ENCODE measurements at regions not wholly inside any gene's neighbourhood (a gene's known extent, or its start where the extent isn't known, plus 50 kb on each side); places are given as distances from the start of the nearest gene placed in this dataset.
"Not testable (repeated sequence)": the region's sequence is repeated elsewhere in the genome, so short reads cannot be mapped to it uniquely, and the experiment has no call there.

- no peak for DNase-seq (ENCODE audit: low read depth)
Measured at GRCh38 chr13:59352600-59352999, 811.1 kb downstream of the DIAPH3 start.

- no peak for DNase-seq (ENCODE audit: low read depth)
Measured at GRCh38 chr13:59354665-59355369, 808.9 kb downstream of the DIAPH3 start.

GRCh38 chr13:59356607-59357006 lies 807.1 kb downstream of the DIAPH3 start:
- DNase-seq (ENCODE audit: low read depth) = no peak

- no peak for DNase-seq (ENCODE audit: low read depth)
Measured at GRCh38 chr13:59358014-59358413, 805.7 kb downstream of the DIAPH3 start.

- no peak for DNase-seq (ENCODE audit: low read depth)
Measured at GRCh38 chr13:59360108-59360507, 803.6 kb downstream of the DIAPH3 start.

- DNase-seq (ENCODE audit: low read depth) = no peak
Measured at GRCh38 chr13:59360916-59361315, 802.8 kb downstream of the DIAPH3 start.

- no peak for DNase-seq (ENCODE audit: low read depth)
Measured at GRCh38 chr13:59363313-59363712, 800.4 kb downstream of the DIAPH3 start.

GRCh38 chr13:59363947-59364346 lies 799.8 kb downstream of the DIAPH3 start:
- DNase-seq (ENCODE audit: low read depth) = no peak

- no peak for DNase-seq (ENCODE audit: low read depth)
Measured at GRCh38 chr13:59364641-59365085, 799.1 kb downstream of the DIAPH3 start.

- no peak for DNase-seq (ENCODE audit: low read depth)
Measured at GRCh38 chr13:59367467-59367866, 796.3 kb downstream of the DIAPH3 start.

- no peak for DNase-seq (ENCODE audit: low read depth)
Measured at GRCh38 chr13:59367904-59368303, 795.8 kb downstream of the DIAPH3 start.

GRCh38 chr13:59368693-59369092 lies 795.0 kb downstream of the DIAPH3 start:
- DNase-seq (ENCODE audit: low read depth) = no peak

GRCh38 chr13:59371229-59371628 lies 792.5 kb downstream of the DIAPH3 start:
- no peak for DNase-seq (ENCODE audit: low read depth)

- no peak for DNase-seq (ENCODE audit: low read depth)
Measured at GRCh38 chr13:59373341-59373740, 790.4 kb downstream of the DIAPH3 start.

- DNase-seq (ENCODE audit: low read depth) = no peak
Measured at GRCh38 chr13:59374691-59375090, 789.0 kb downstream of the DIAPH3 start.

GRCh38 chr13:59384154-59384553 lies 779.6 kb downstream of the DIAPH3 start:
- no peak for DNase-seq (ENCODE audit: low read depth)

- DNase-seq (ENCODE audit: low read depth) = peak; percentile 58
Measured at GRCh38 chr13:59391696-59392095, 772.0 kb downstream of the DIAPH3 start.

GRCh38 chr13:59392328-59392727 lies 771.4 kb downstream of the DIAPH3 start:
- DNase-seq (ENCODE audit: low read depth) = no peak

GRCh38 chr13:59394496-59394895 lies 769.2 kb downstream of the DIAPH3 start:
- DNase-seq (ENCODE audit: low read depth) = no peak

GRCh38 chr13:59398127-59398526 lies 765.6 kb downstream of the DIAPH3 start:
- no peak for DNase-seq (ENCODE audit: low read depth)

- DNase-seq (ENCODE audit: low read depth) = no peak
Measured at GRCh38 chr13:59398661-59399060, 765.1 kb downstream of the DIAPH3 start.

GRCh38 chr13:59399513-59399912 lies 764.2 kb downstream of the DIAPH3 start:
- DNase-seq (ENCODE audit: low read depth) = no peak

- no peak for DNase-seq (ENCODE audit: low read depth)
Measured at GRCh38 chr13:59404331-59404730, 759.4 kb downstream of the DIAPH3 start.

GRCh38 chr13:59407251-59407650 lies 756.5 kb downstream of the DIAPH3 start:
- DNase-seq (ENCODE audit: low read depth) = not testable (repeated sequence)
